ENCODE measurements at regions not wholly inside any gene's neighbourhood (a gene's known extent, or its start where the extent isn't known, plus 50 kb on each side); places are given as distances from the start of the nearest gene placed in this dataset.

- H2BK20ac ChIP-seq (ENCODE audit: low read length): no peak overlapping the region
- no peak overlapping the region for H3K14ac ChIP-seq (ENCODE audit: insufficient read length)
- no peak overlapping the region for H3K9ac ChIP-seq (replicated peaks in 1 of 4; ENCODE audit: extremely low read depth in 1 of 4, low read depth in 3 of 4, low read length in 3 of 4)
- no peak for DNase-seq (ENCODE audit: low read depth in 1 of 2, low spot score in 2 of 2)
- no peak overlapping the region for H2AK5ac ChIP-seq (ENCODE audit: low read depth, low read length)
- H4K91ac ChIP-seq (replicated peaks; ENCODE audit: insufficient read length, low read length): no peak overlapping the region
- H3K4ac ChIP-seq (replicated peaks; ENCODE audit: insufficient read length, low read depth, low read length): no peak overlapping the region
- no peak overlapping the region for H3K18ac ChIP-seq (ENCODE audit: extremely low read depth, low read length)
- FAIRE-seq: no peak
- H2BK120ac ChIP-seq (replicated peaks; ENCODE audit: low read depth, low read length): no peak overlapping the region
- no peaks in the 10 kb centered on the region for H3K36me3 ChIP-seq (ENCODE audit: control insufficient read depth in 2 of 4, insufficient read depth in 4 of 4, low read length in 3 of 4)
- CTCF ChIA-PET (ENCODE audit: partially characterized antibody): no interaction called here
- no peak overlapping the region for H2AFZ ChIP-seq (ENCODE audit: low read length)
- H3K4me2 ChIP-seq (ENCODE audit: insufficient read depth in 1 of 2, low read depth in 2 of 2, low read length in 2 of 2): no peak overlapping the region
- H3K9me3 ChIP-seq (ENCODE audit: insufficient read depth in 2 of 2, low read depth in 1 of 2, low read length in 1 of 2): no peaks in the 10 kb centered on the region
- H3K79me1 ChIP-seq (ENCODE audit: low read depth, low read length): no peaks in the 10 kb centered on the region
- no peak overlapping the region for H2BK15ac ChIP-seq (ENCODE audit: low read length)
- POLR2A ChIA-PET (ENCODE audit: partially characterized antibody): no interaction called here
- H3K4me3 ChIP-seq (ENCODE audit: extremely low read depth in 1 of 4, insufficient read depth in 2 of 4, low read depth in 3 of 4, low read length in 4 of 4): no peak overlapping the region
- no peak overlapping the region for H3K27ac ChIP-seq (ENCODE audit: low read depth, low read length)
- TF ChIP-seq SAP30 (IDR thresholded peaks at IDR 0.05; ENCODE audit: insufficient read depth, insufficient replicate concordance, low read length): no peak
- H3K23me2 ChIP-seq (ENCODE audit: low read depth, low read length): no peaks in the 10 kb centered on the region
- no peak overlapping the region for H2BK12ac ChIP-seq (ENCODE audit: low read depth, low read length)
- H3K56ac ChIP-seq (replicated peaks; ENCODE audit: insufficient read length, low read depth, low read length): no peak overlapping the region
- no peaks in the 10 kb centered on the region for H4K20me1 ChIP-seq (replicated peaks in 1 of 2; ENCODE audit: control insufficient read depth in 1 of 2, insufficient read depth in 2 of 2, low read length in 2 of 2)
- H4K8ac ChIP-seq (ENCODE audit: extremely low read depth, insufficient read depth, low read length): no peak overlapping the region
- H2BK5ac ChIP-seq (ENCODE audit: low read depth, low read length): no peak overlapping the region
- no peaks in the 10 kb centered on the region for H3K79me2 ChIP-seq (ENCODE audit: control insufficient read depth in 1 of 2, insufficient read depth in 2 of 2, low read length in 2 of 2)
- H3K23ac ChIP-seq (ENCODE audit: insufficient read length): no peak overlapping the region
- H4K5ac ChIP-seq (ENCODE audit: insufficient read length, low read depth, low read length): no peak overlapping the region
- H3K4me1 ChIP-seq (replicated peaks in 1 of 4; ENCODE audit: control insufficient read depth in 3 of 4, insufficient read depth in 4 of 4, low read length in 3 of 4): no peaks in the 10 kb centered on the region
- H3K27me3 ChIP-seq (replicated peaks in 1 of 4; ENCODE audit: control insufficient read depth in 3 of 4, extremely low read depth in 1 of 4, insufficient read depth in 3 of 4, low read length in 3 of 4): no peaks in the 10 kb centered on the region
- WGBS, 2 experiments (ENCODE audit: extremely low coverage in 1 of 2, insufficient coverage in 1 of 2, insufficient read length in 1 of 2, insufficient replicate concordance in 2 of 2, low coverage in 1 of 2, low lambda C conversion rate in 2 of 2, missing lambda C conversion rate in 1 of 2): 9% methylated on average over 1 of the region's 1 CpG; no CpG with 5 or more reads in 1 of the 2 experiments
These were observed 297.6 kb downstream of the MAN2A1 start for GRCh38 chr5:109987355-109987754.
